ENCODE measurements at regions not wholly inside any gene's neighbourhood (a gene's known extent, or its start where the extent isn't known, plus 50 kb on each side); places are given as distances from the start of the nearest gene placed in this dataset.

GRCh38 chr18:60775978-60776377 is 403.4 kb upstream of the MC4R start:
- TF ChIP-seq CTCF (IDR thresholded peaks at IDR 0.05; ENCODE audit: low read depth, low read length) (no peak), MYC (IDR thresholded peaks at IDR 0.05; ENCODE audit: low read depth, low read length) (no peak)

Measured in NB4 (cell line).